CD4-positive, CD25-positive, alpha-beta regulatory T cell (primary cell): ENCODE measurements at regions not wholly inside any gene's neighbourhood (a gene's known extent, or its start where the extent isn't known, plus 50 kb on each side); places are given as distances from the start of the nearest gene placed in this dataset.

Experiments used
- ATAC-seq, 2 donors: fragments of 150-1000 bp; cut with Tn5 transposase; one replicate each; pipeline ENCODE4 v1.10.0; 2021; ENCODE audit warnings: low read depth in 2 of 2, moderate number of reproducible peaks in 2 of 2, moderate library complexity in 1 of 2
- DNase-seq, 3 donors: peaks; one replicate each; pipeline versions ENCODE4 v3.0.0 to v3.0.0-alpha.2; 2012 to 2022; ENCODE audit warnings: mixed read lengths in 1 of 3
- H3K27ac ChIP-seq: one replicate; pipeline ENCODE4 v1.7.0; 2013; ENCODE audit warnings: mild to moderate bottlenecking, low read length; ENCODE audit not compliant: insufficient read depth, poor library complexity, severe bottlenecking
- H3K27me3 ChIP-seq: one replicate; pipeline ENCODE4 v1.7.0; 2013; ENCODE audit warnings: low read length; ENCODE audit not compliant: control insufficient read depth, insufficient read depth
- H3K36me3 ChIP-seq: one replicate; pipeline ENCODE4 v1.7.0; 2013; ENCODE audit warnings: mild to moderate bottlenecking, low read length, moderate library complexity; ENCODE audit not compliant: control insufficient read depth, insufficient read depth
- H3K4me1 ChIP-seq: 2 replicates; pipeline ENCODE4 v1.7.0; 2013; ENCODE audit warnings: mild to moderate bottlenecking, low read length; ENCODE audit not compliant: insufficient read depth, control insufficient read depth, poor library complexity, severe bottlenecking
- H3K4me3 ChIP-seq: one replicate; pipeline ENCODE4 v1.7.0; 2013; ENCODE audit warnings: low read depth, mild to moderate bottlenecking, low read length, moderate library complexity
- H3K9me3 ChIP-seq, 2 experiments: 1 replicate in 1 of 2; 2 replicates in 1 of 2; pipeline ENCODE4 v1.7.0; 2013; ENCODE audit warnings: low read length in 2 of 2, mild to moderate bottlenecking in 1 of 2, moderate library complexity in 1 of 2; ENCODE audit not compliant: control insufficient read depth in 2 of 2
- H3K27ac Mint-ChIP-seq, 3 donors: one replicate each; pipeline ENCODE4 v1.8.0; 2020 to 2022; ENCODE audit warnings: mild to moderate bottlenecking in 3 of 3, mixed read lengths in 3 of 3, moderate library complexity in 2 of 3
- H3K27me3 Mint-ChIP-seq: one replicate; pipeline ENCODE4 v1.8.0; 2022; ENCODE audit warnings: mild to moderate bottlenecking, mixed read lengths
- H3K36me3 Mint-ChIP-seq: one replicate; pipeline ENCODE4 v1.8.0; 2020; ENCODE audit warnings: mixed read lengths
- H3K4me1 Mint-ChIP-seq, 4 donors: one replicate each; pipeline ENCODE4 v1.8.0; 2020 to 2022; ENCODE audit warnings: mixed read lengths in 4 of 4, mild to moderate bottlenecking in 1 of 4
- H3K4me3 Mint-ChIP-seq, 4 donors: one replicate each; pipeline ENCODE4 v1.8.0; 2020 to 2022; ENCODE audit warnings: mild to moderate bottlenecking in 4 of 4, mixed read lengths in 4 of 4, moderate library complexity in 3 of 4
- H3K9me3 Mint-ChIP-seq, 7 donors: one replicate each; pipeline ENCODE4 v1.8.0; 2020 to 2022; ENCODE audit warnings: mixed read lengths in 7 of 7, mild to moderate bottlenecking in 3 of 7, moderate library complexity in 2 of 7

DNA sequence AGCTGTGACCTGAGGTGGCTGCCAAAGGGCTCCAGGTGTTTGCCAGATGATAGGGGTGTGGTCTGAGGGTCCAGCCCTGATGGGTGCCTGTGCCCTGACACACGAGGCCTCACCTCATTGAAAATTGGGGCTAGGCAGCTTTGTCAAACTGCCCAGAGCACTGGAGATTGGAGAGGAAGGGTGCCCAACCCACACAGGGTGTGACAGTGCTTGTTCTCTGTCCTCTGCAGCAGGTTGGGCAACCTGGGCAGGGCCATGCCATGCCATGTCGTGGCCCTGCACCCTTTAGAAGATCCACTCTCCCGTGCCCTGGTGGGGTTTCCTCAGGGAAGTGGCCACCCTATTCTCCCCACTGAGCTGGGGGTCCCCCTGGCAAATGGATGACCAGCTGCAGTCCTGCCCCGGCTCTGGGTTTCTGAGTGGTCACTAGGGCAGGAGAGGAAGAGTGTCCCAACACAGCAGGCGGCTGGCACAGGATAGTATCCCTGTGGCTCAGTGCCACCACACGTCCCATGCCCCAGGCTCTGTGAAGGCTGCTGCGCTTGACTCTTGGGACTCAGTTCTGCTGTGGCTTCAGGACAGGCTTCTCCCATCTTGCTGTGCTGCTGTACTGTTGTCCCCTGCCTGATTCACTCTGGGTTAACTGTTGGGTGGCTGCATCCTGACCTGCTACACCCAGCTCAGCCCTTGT is 100.8 kb upstream of the PITX1 start:
- Histone ChIP-seq H3K4me1 (no peaks in the 10 kb centered on the region), H3K9me3 (no peaks in the 10 kb centered on the region), H3K27ac (no peak overlapping the region), H3K27me3 (peaks cover 3% of the 10 kb centered on the region), H3K36me3 (no peaks in the 10 kb centered on the region), H3K4me3 (no peak overlapping the region)
- no peaks in the 10 kb centered on the region for H3K36me3 Mint-ChIP-seq
- peaks cover 4% of the 10 kb centered on the region for H3K27me3 Mint-ChIP-seq
- DNase-seq (no peak), ATAC-seq (no peak)
- H3K4me3 Mint-ChIP-seq = no peak overlapping the region
- no peaks in the 10 kb centered on the region for H3K4me1 Mint-ChIP-seq
- peaks cover 0 to 1% (median 0%) of the 10 kb centered on the region in 7 donors for H3K9me3 Mint-ChIP-seq
- H3K27ac Mint-ChIP-seq = no peak overlapping the region

DNA sequence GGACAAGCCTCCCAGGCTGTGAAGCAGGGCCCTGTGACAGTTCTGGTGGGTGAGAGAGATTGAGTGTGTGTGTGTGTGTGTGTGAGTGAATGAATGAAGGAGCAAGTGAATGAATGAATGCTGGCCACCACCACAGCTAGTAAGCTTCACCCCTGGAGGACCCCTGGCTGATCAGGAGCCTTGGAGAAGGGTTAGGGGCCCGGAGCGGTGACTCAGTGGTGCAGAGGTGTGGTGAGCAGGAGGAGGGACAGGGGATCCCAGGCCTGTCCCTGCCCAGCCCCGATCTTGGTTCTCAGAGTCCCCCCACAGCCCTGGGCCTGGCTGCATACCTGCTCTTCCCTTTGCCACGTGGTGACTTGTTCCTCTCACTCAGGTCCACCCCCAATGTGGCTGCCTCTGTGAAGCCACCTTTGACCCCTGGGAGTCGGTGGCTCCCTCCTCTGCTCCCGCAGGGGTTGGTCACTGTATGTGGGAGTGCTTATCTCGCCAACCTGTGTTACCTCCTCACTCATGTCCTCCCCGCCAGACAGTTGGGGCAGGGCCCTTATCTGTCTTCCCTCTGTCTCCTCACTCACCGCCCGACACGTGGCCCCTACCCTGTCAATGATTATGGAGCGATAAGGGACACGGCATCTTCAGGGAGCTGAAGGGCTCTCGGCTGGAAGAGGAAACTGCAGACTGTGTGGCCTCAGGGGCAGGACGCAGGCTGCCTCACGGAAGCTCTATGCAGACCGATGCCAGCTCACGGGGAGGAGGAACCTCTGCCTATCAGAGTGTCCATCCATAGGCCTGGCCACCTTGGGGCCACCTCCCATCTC is 99.9 kb upstream of the PITX1 start:
- Mint-ChIP-seq H3K4me1 (peaks cover 0 to 5% (median 1%) of the 10 kb centered on the region in 4 donors), H3K9me3 (peaks cover 0 to 1% (median 0%) of the 10 kb centered on the region in 7 donors), H3K27ac (no peak overlapping the region), H3K4me3 (no peak overlapping the region), H3K36me3 (no peaks in the 10 kb centered on the region), H3K27me3 (peaks cover 4% of the 10 kb centered on the region)
- ATAC-seq = no peak
- DNase-seq = no peak
- Histone ChIP-seq H3K27ac (no peak overlapping the region), H3K4me3 (no peak overlapping the region), H3K9me3 (no peaks in the 10 kb centered on the region), H3K27me3 (peaks cover 3% of the 10 kb centered on the region), H3K36me3 (no peaks in the 10 kb centered on the region), H3K4me1 (no peaks in the 10 kb centered on the region)

DNA sequence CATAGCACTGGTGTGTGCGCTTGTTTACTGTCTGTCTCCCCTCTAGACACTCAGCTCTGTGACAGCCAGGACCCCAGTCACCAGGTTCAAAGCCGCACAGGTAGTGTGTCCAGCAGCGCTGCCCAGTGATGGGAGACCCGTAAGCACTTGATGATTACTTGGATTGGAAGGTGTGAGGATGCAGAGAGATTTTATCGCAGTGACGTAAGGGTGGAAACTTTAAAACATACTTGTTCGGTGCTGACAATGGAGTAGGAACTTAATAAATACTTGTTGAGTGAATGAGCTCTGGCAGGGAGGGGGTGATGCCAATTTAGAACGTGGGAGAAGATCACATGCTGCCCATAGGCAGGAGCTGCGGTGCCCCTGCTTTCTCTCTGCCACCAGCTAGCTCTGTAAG is 99.2 kb upstream of the PITX1 start:
- ATAC-seq (no peak), DNase-seq (no peak)
- Histone ChIP-seq H3K27me3 (no peaks in the 10 kb centered on the region), H3K27ac (no peak overlapping the region), H3K4me3 (no peak overlapping the region), H3K9me3 (no peaks in the 10 kb centered on the region), H3K36me3 (no peaks in the 10 kb centered on the region), H3K4me1 (no peaks in the 10 kb centered on the region)
- Mint-ChIP-seq H3K4me1 (peaks cover 0 to 5% (median 1%) of the 10 kb centered on the region in 4 donors), H3K27me3 (peaks cover 4% of the 10 kb centered on the region), H3K27ac (no peak overlapping the region), H3K4me3 (no peak overlapping the region), H3K9me3 (peaks cover 0 to 1% (median 0%) of the 10 kb centered on the region in 7 donors), H3K36me3 (no peaks in the 10 kb centered on the region)

DNA sequence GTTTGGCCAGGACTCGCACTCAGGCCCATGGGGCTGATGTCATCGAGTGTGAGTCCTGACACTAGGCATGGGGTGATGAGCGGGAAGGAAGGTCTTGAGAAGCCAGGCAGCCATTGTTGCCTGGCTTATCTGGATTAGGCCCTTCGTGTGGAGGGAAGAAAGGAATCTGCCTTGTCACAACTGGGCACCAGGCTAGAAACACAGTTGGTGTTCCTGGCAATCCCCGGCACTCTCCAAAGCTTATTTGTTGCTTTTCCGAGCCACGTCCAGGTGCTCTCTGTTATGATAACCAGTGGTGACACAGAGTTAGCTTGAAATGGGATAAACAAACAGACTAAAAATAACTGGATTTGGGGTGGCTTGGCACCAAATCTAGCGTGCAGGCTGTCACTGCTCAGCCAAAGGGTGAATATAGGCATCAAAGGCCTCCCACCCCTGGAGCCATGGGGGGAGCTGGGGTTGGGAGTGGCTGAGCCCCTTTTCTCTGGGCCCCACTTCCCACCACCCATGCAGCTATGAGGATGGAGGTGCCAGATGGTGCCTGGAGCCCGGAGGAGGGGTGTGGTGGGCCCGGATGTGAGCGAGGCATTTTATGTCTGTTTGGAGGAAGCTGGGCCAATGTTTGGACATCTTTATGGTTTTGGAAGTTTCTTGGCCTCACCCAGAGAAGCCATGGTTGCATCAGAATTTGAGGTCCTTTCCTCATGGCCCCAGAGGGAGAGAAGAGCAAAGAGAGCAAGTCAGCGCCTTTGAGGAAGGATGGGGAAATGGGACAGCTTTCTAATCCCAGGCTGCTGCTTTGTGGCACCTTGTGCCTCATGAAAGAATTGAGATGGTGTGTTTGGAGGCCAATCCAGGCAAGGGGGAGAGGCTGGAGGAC is 98.0 kb upstream of the PITX1 start:
- Histone ChIP-seq H3K36me3 (no peaks in the 10 kb centered on the region), H3K27ac (no peak overlapping the region), H3K4me1 (no peaks in the 10 kb centered on the region), H3K27me3 (no peaks in the 10 kb centered on the region), H3K4me3 (no peak overlapping the region), H3K9me3 (no peaks in the 10 kb centered on the region)
- Mint-ChIP-seq H3K4me1 (peaks cover 0 to 5% (median 1%) of the 10 kb centered on the region in 4 donors), H3K9me3 (no peaks in the 10 kb centered on the region), H3K36me3 (no peaks in the 10 kb centered on the region), H3K27ac (no peak overlapping the region), H3K27me3 (peaks cover 4% of the 10 kb centered on the region), H3K4me3 (no peak overlapping the region)
- ATAC-seq (no peak), DNase-seq (no peak)

DNA sequence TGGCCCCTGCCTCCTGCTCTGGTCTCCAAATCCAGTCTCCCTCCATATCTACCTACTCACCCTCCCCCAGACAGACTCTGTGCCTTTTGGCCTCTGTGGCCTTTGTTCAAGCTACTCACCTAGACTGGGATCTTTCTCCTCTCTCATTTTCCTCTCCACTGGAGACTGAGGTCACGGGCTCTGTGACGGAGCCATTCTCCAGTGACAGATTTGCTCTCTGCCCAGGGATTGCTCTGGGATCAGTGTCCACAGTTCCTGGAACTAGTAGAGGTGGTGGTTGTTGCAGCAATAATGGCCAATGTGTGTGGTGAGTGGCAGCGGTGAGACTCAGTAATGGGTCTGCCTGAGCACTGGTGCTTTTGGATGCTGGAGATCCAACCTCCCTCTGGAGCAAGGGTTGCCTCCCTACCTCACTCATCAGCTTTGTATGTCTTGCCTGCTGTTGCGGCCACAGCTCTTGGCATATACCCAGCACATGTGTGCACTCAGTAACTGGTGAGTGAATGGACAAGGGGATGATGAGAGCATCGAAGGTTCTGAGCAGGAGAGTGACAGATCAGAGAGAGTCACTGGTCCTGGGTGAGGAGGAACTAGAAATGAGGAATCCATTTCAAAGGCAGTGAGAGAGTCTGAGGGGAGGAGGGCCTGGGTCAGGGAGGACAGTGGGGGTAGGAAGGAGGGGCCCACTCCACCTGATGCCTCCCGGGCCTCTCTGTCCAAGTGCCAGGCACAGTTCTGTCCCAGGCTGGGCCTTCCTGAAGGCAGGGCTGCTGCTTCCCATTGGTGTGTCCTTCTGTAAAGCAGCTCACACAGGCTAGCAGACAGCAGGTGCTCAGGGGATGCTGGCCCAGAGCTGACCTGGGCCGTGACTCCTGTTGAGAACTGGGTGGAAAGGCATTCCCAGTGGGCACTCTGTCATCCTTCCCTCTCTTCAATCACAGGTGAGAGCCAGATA is 96.5 kb upstream of the PITX1 start:
- Mint-ChIP-seq H3K36me3 (no peaks in the 10 kb centered on the region), H3K4me3 (no peak overlapping the region), H3K4me1 (peaks cover 0 to 5% (median 1%) of the 10 kb centered on the region in 4 donors), H3K9me3 (peaks cover 0 to 2% (median 0%) of the 10 kb centered on the region in 7 donors), H3K27ac (no peak overlapping the region), H3K27me3 (peaks cover 4% of the 10 kb centered on the region)
- Histone ChIP-seq H3K4me1 (no peaks in the 10 kb centered on the region), H3K36me3 (no peaks in the 10 kb centered on the region), H3K27ac (no peak overlapping the region), H3K9me3 (no peaks in the 10 kb centered on the region), H3K27me3 (no peaks in the 10 kb centered on the region), H3K4me3 (no peak overlapping the region)
- no peak for DNase-seq
- ATAC-seq = no peak

DNA sequence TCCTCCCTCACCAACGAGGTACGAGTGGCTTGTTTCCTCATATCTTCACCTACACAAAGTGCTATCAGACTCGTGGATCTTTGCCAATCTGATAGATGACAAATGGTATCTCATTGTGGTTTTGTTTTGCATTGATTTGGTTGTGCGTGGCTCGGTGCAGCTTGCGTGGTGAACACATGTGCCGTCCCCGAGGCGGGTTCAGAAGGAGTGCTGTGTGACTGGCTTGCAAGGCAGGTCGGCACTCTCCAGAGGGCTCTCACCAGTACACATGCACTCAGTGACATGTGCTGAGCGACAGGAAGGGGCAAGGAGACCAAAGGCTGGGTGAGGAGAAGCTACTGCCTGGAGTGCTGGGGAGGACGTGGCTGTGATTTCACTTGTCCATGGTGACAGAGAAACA is 95.3 kb upstream of the PITX1 start:
- H3K27me3 Mint-ChIP-seq = peaks cover 2% of the 10 kb centered on the region
- H3K4me1 Mint-ChIP-seq = peaks cover 0 to 5% (median 1%) of the 10 kb centered on the region in 4 donors
- H3K36me3 Mint-ChIP-seq = no peaks in the 10 kb centered on the region
- H3K27ac Mint-ChIP-seq = no peak overlapping the region
- H3K4me3 ChIP-seq = no peak overlapping the region
- no peaks in the 10 kb centered on the region for H3K36me3 ChIP-seq
- DNase-seq = peak in 1 of 3 donors; percentile 3
- no peaks in the 10 kb centered on the region for H3K27me3 ChIP-seq
- H3K4me3 Mint-ChIP-seq = no peak overlapping the region
- no peaks in the 10 kb centered on the region for H3K4me1 ChIP-seq
- H3K27ac ChIP-seq = no peak overlapping the region
- ATAC-seq = no peak
- H3K9me3 Mint-ChIP-seq = peaks cover 0 to 2% (median 0%) of the 10 kb centered on the region in 7 donors
- no peaks in the 10 kb centered on the region for H3K9me3 ChIP-seq

DNA sequence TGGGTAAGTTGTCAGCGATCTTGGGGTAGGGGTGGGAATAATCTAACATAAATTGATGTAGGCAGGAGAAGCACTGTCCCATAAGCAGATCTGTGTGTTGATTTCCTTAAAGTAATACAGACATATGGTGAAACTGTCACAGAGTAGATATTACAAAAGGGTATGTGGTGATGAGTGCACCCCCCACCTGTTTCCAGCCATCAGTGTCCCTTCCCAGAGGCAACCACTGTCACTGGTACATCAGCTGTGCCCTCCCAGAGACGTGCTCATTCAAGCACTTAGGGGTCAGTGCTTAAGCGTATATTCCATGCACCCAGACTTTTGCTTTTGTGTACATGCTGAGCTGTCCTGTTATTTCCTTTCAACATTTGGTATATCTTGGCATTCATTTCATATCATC is 94.3 kb upstream of the PITX1 start:
- Mint-ChIP-seq H3K4me3 (no peak overlapping the region), H3K9me3 (peaks cover 0 to 2% (median 0%) of the 10 kb centered on the region in 7 donors), H3K36me3 (no peaks in the 10 kb centered on the region), H3K27me3 (no peaks in the 10 kb centered on the region), H3K4me1 (peaks cover 0 to 5% (median 1%) of the 10 kb centered on the region in 4 donors), H3K27ac (no peak overlapping the region)
- no peaks in the 10 kb centered on the region for H3K36me3 ChIP-seq
- H3K9me3 ChIP-seq = no peaks in the 10 kb centered on the region
- no peak overlapping the region for H3K4me3 ChIP-seq
- no peaks in the 10 kb centered on the region for H3K4me1 ChIP-seq
- H3K27me3 ChIP-seq = no peaks in the 10 kb centered on the region
- H3K27ac ChIP-seq = no peak overlapping the region
- no peak for ATAC-seq
- no peak for DNase-seq
